Type B pancreatic cell (in vitro differentiated cells): ENCODE measurements at regions not wholly inside any gene's neighbourhood (a gene's known extent, or its start where the extent isn't known, plus 50 kb on each side); places are given as distances from the start of the nearest gene placed in this dataset.

Experiments
- DNase-seq: peaks from one replicate; pipeline ENCODE4 v3.0.0; 2021; ENCODE audit warnings: mixed read lengths; ENCODE audit not compliant: unreplicated experiment; ENCODE audit errors: extremely low spot score
- H3K27ac Mint-ChIP-seq: 2 replicates; pipeline ENCODE4 v1.8.0; 2021; ENCODE audit warnings: mild to moderate bottlenecking, mixed read lengths
- H3K27me3 Mint-ChIP-seq: 2 replicates; pipeline ENCODE4 v1.8.0; 2021; ENCODE audit warnings: mixed read lengths
- H3K36me3 Mint-ChIP-seq: 2 replicates; pipeline ENCODE4 v1.8.0; 2021; ENCODE audit warnings: mixed read lengths
- H3K4me1 Mint-ChIP-seq: one replicate; pipeline ENCODE4 v1.8.0; 2021; ENCODE audit warnings: mixed read lengths; ENCODE audit not compliant: unreplicated experiment
- H3K4me3 Mint-ChIP-seq: 2 replicates; pipeline ENCODE4 v1.8.0; 2021; ENCODE audit warnings: mild to moderate bottlenecking, mixed read lengths
- H3K9me3 Mint-ChIP-seq: 2 replicates; pipeline ENCODE4 v1.8.0; 2021; ENCODE audit warnings: mixed read lengths
- CTCF ChIP-seq: fragments of 200-600 bp; sonication (generic); conservative IDR thresholded peaks from 2 replicates; pipeline ENCODE4 v1.5.0; 2021; ENCODE audit warnings: antibody characterized with exemption, mild to moderate bottlenecking

- no peak for DNase-seq
- H3K27me3 Mint-ChIP-seq, result no peaks in the 10 kb centered on the region
- H3K36me3 Mint-ChIP-seq, result no peaks in the 10 kb centered on the region
- H3K4me3 Mint-ChIP-seq, result no peak overlapping the region
- no peaks in the 10 kb centered on the region for H3K9me3 Mint-ChIP-seq
- no peak overlapping the region for H3K27ac Mint-ChIP-seq
- TF ChIP-seq CTCF, result no peak
- H3K4me1 Mint-ChIP-seq, result peaks cover 4% of the 10 kb centered on the region
These were observed 168.2 kb downstream of the SOX2 start for GRCh38 chr3:181879926-181880325.

- no peak overlapping the region for H3K27ac Mint-ChIP-seq
- no peak for TF ChIP-seq CTCF
- no peaks in the 10 kb centered on the region for H3K36me3 Mint-ChIP-seq
- DNase-seq, result no peak
- no peaks in the 10 kb centered on the region for H3K9me3 Mint-ChIP-seq
- H3K4me3 Mint-ChIP-seq, result no peak overlapping the region
- H3K4me1 Mint-ChIP-seq, result peaks cover 4% of the 10 kb centered on the region
- H3K27me3 Mint-ChIP-seq, result no peaks in the 10 kb centered on the region
These were observed 168.6 kb downstream of the SOX2 start for GRCh38 chr3:181880331-181880730.

GRCh38 chr3:181881749-181882148, 170.0 kb downstream of the SOX2 start:
- H3K4me3 Mint-ChIP-seq, result no peak overlapping the region
- TF ChIP-seq CTCF, result no peak
- no peaks in the 10 kb centered on the region for H3K36me3 Mint-ChIP-seq
- no peaks in the 10 kb centered on the region for H3K27me3 Mint-ChIP-seq
- no peaks in the 10 kb centered on the region for H3K9me3 Mint-ChIP-seq
- H3K27ac Mint-ChIP-seq, result no peak overlapping the region
- no peak for DNase-seq
- peaks cover 4% of the 10 kb centered on the region for H3K4me1 Mint-ChIP-seq

- Mint-ChIP-seq H3K4me3 (no peak overlapping the region), H3K27ac (no peak overlapping the region), H3K36me3 (no peaks in the 10 kb centered on the region), H3K4me1 (no peaks in the 10 kb centered on the region), H3K27me3 (no peaks in the 10 kb centered on the region), H3K9me3 (no peaks in the 10 kb centered on the region)
- no peak for DNase-seq
- no peak for TF ChIP-seq CTCF
These were observed 174.3 kb downstream of the SOX2 start for GRCh38 chr3:181885868-181886630.

GRCh38 chr3:181886676-181887075, 175.0 kb downstream of the SOX2 start:
- DNase-seq, result no peak
- Mint-ChIP-seq H3K36me3 (no peaks in the 10 kb centered on the region), H3K4me1 (no peaks in the 10 kb centered on the region), H3K27ac (no peak overlapping the region), H3K9me3 (no peaks in the 10 kb centered on the region), H3K4me3 (no peak overlapping the region), H3K27me3 (no peaks in the 10 kb centered on the region)
- TF ChIP-seq CTCF, result no peak
